ENCODE measurements at regions not wholly inside any gene's neighbourhood (a gene's known extent, or its start where the extent isn't known, plus 50 kb on each side); places are given as distances from the start of the nearest gene placed in this dataset.

DNA sequence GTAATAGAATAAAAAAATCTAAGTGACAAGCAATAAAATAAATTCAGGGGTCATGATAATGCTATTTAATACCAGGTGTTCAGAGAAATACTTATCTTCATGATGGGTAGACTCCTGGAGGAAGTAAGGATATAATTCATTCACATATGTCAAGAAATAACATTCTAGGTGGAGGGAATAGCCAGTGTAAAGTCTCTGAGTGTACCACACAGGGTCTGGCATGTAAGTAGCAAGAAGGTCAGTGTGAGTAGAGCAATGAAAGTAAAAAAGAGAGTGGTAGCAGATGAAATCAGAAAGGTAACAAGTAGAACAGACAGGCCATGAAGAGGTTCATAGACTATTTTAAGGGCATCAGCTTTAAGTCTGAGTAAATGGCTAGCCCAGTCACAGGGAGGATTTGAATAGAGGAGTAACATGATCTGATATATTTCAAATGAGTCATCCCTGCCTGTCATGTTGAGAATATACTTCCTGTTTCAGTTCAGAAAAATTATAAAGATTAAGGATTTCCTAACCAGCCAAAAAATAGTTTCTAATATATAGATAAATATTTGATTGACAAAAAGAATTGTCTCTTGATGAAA, 519.9 kb downstream of the C12orf50 start:
- intact Hi-C loops (cut with DNase I, micrococcal nuclease) = no loop called here
- H3K27ac Mint-ChIP-seq = no peak overlapping the region
- H3K36me3 Mint-ChIP-seq (ENCODE audit: low read depth) = no peaks in the 10 kb centered on the region
- TF ChIP-seq, protein P1, sequence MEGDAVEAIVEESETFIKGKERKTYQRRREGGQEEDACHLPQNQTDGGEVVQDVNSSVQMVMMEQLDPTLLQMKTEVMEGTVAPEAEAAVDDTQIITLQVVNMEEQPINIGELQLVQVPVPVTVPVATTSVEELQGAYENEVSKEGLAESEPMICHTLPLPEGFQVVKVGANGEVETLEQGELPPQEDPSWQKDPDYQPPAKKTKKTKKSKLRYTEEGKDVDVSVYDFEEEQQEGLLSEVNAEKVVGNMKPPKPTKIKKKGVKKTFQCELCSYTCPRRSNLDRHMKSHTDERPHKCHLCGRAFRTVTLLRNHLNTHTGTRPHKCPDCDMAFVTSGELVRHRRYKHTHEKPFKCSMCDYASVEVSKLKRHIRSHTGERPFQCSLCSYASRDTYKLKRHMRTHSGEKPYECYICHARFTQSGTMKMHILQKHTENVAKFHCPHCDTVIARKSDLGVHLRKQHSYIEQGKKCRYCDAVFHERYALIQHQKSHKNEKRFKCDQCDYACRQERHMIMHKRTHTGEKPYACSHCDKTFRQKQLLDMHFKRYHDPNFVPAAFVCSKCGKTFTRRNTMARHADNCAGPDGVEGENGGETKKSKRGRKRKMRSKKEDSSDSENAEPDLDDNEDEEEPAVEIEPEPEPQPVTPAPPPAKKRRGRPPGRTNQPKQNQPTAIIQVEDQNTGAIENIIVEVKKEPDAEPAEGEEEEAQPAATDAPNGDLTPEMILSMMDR (IDR thresholded peaks at IDR 0.05) = no peak
- H3K27ac ChIP-seq (ENCODE audit: low read depth in 1 of 2, low read length in 2 of 2) = no peak overlapping the region
- H3K27me3 Mint-ChIP-seq = no peaks in the 10 kb centered on the region
- peaks cover 0 to 8% of the 10 kb centered on the region in 2 experiments for H3K9me3 ChIP-seq (ENCODE audit: control insufficient read depth in 1 of 2, insufficient read depth in 1 of 2, low read length in 2 of 2)
- no peak for ATAC-seq (ENCODE audit: poor library complexity)
- no peak overlapping the region for H3K4me3 ChIP-seq (ENCODE audit: low read length)
- no peak overlapping the region for H3K4me3 Mint-ChIP-seq
- H3K27me3 ChIP-seq (ENCODE audit: control insufficient read depth in 1 of 2, insufficient read depth in 2 of 2, low read length in 2 of 2) = no peaks in the 10 kb centered on the region
- H3K9me3 Mint-ChIP-seq = peaks cover 8% of the 10 kb centered on the region
- CTCF ChIA-PET = no interaction called here
- H3K4me1 Mint-ChIP-seq (ENCODE audit: low read depth) = no peaks in the 10 kb centered on the region
- no peak for DNase-seq
- POLR2A ChIA-PET = no interaction called here
- H3K36me3 ChIP-seq (ENCODE audit: insufficient read depth, low read length) = no peaks in the 10 kb centered on the region
- no peaks in the 10 kb centered on the region for H3K4me1 ChIP-seq (ENCODE audit: insufficient read depth, low read length)

DNA sequence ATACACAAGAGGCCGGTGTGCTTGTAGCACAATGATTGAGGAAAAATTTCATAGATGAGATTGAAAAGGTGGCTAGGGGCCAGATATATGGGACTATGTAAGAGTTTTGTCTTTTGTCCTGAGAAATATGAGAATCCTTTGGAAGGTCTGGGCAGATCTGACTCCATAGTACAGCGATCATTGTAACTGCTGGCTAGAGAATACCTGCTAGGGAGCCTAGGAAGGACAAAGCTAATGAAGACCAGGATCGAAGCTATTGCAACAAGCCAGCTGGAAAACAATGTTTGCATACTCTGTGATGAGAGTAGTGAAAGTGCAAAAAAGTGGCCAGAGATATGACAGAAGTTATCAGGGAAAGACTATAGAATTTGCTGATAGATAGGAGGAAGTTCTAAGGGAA, 537.6 kb downstream of the C12orf50 start:
- ATAC-seq (ENCODE audit: poor library complexity) = no peak
- no peaks in the 10 kb centered on the region for H3K36me3 ChIP-seq (ENCODE audit: insufficient read depth, low read length)

DNA sequence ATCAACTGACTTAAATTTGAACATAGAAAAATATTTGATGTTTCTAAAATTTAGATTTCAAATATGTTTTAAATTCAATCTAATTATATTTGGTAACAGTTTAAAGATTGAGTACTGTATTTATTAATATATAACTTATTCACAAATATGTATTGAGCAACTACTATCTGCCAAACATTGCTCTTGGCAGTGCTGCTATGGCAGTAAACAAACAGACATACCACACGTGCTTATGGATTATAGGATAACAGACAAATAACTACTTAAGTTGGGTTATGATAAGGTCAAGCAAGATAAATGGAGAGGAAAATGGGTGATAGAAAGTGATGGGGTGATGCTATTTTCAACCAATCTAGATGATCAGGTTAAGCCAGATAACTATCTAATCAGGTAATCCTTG, 538.1 kb downstream of the C12orf50 start:
- intact Hi-C loops (cut with DNase I, micrococcal nuclease) = no loop called here
- no peak overlapping the region for H3K4me3 Mint-ChIP-seq
- H3K4me3 ChIP-seq (ENCODE audit: low read length) = no peak overlapping the region
- H3K9me3 ChIP-seq (ENCODE audit: control insufficient read depth in 1 of 2, insufficient read depth in 1 of 2, low read length in 2 of 2) = no peaks in the 10 kb centered on the region
- H3K36me3 ChIP-seq (ENCODE audit: insufficient read depth, low read length) = no peaks in the 10 kb centered on the region
- peaks cover 6% of the 10 kb centered on the region for H3K9me3 Mint-ChIP-seq
- no peaks in the 10 kb centered on the region for H3K4me1 ChIP-seq (ENCODE audit: insufficient read depth, low read length)
- no peaks in the 10 kb centered on the region for H3K36me3 Mint-ChIP-seq (ENCODE audit: low read depth)
- ATAC-seq (ENCODE audit: poor library complexity) (no peak), DNase-seq (no peak)
- no peaks in the 10 kb centered on the region for H3K27me3 ChIP-seq (ENCODE audit: control insufficient read depth in 1 of 2, insufficient read depth in 2 of 2, low read length in 2 of 2)
- H3K27ac ChIP-seq (ENCODE audit: low read depth in 1 of 2, low read length in 2 of 2) = no peak overlapping the region
- TF ChIP-seq, protein P1 (IDR thresholded peaks at IDR 0.05) = no peak
- H3K4me1 Mint-ChIP-seq (ENCODE audit: low read depth) = no peaks in the 10 kb centered on the region
- H3K27ac Mint-ChIP-seq = no peak overlapping the region
- ChIA-PET CTCF (no interaction called here), POLR2A (no interaction called here)
- H3K27me3 Mint-ChIP-seq = no peaks in the 10 kb centered on the region

More for the DNA sequence above, 537.6 kb downstream of the C12orf50 start:
- H3K9me3 ChIP-seq (ENCODE audit: control insufficient read depth in 1 of 2, insufficient read depth in 1 of 2, low read length in 2 of 2) = no peaks in the 10 kb centered on the region
- Mint-ChIP-seq H3K4me3 (no peak overlapping the region), H3K36me3 (ENCODE audit: low read depth) (no peaks in the 10 kb centered on the region), H3K27ac (no peak overlapping the region), H3K4me1 (ENCODE audit: low read depth) (no peaks in the 10 kb centered on the region), H3K27me3 (no peaks in the 10 kb centered on the region), H3K9me3 (peaks cover 6% of the 10 kb centered on the region)
- H3K4me1 ChIP-seq (ENCODE audit: insufficient read depth, low read length) = no peaks in the 10 kb centered on the region
- no peak overlapping the region for H3K4me3 ChIP-seq (ENCODE audit: low read length)
- TF ChIP-seq, protein P1 (IDR thresholded peaks at IDR 0.05) = no peak
- H3K27ac ChIP-seq (ENCODE audit: low read depth in 1 of 2, low read length in 2 of 2) = no peak overlapping the region
- no peaks in the 10 kb centered on the region for H3K27me3 ChIP-seq (ENCODE audit: control insufficient read depth in 1 of 2, insufficient read depth in 2 of 2, low read length in 2 of 2)
- POLR2A ChIA-PET = no interaction called here
- CTCF ChIA-PET = no interaction called here
- DNase-seq = no peak
- intact Hi-C loops (cut with DNase I, micrococcal nuclease) = no loop called here

All from CD4-positive, alpha-beta T cell (primary cell).